Fibroblast of skin of scalp (primary cell): ENCODE measurements at regions not wholly inside any gene's neighbourhood (a gene's known extent, or its start where the extent isn't known, plus 50 kb on each side); places are given as distances from the start of the nearest gene placed in this dataset.
A peak's percentile ranks its signal among the peaks of the same experiment; 100 is the strongest.
"Not testable (repeated sequence)": the region's sequence is repeated elsewhere in the genome, so short reads cannot be mapped to it uniquely, and the experiment has no call there.

Experiments used
- DNase-seq: peaks from one replicate; pipeline ENCODE4 v3.0.0-alpha.2; 2013

GRCh38 chr16:51839727-51840462 is 688.8 kb upstream of the SALL1 start:
- no peak for DNase-seq

- DNase-seq = no peak
These were observed 683.7 kb upstream of the SALL1 start for GRCh38 chr16:51834794-51835193.

- no peak for DNase-seq
These were observed 683.1 kb upstream of the SALL1 start for GRCh38 chr16:51834133-51834532.

GRCh38 chr16:51831595-51832367 is 680.7 kb upstream of the SALL1 start:
- DNase-seq = no peak

GRCh38 chr16:51831034-51831433 is 680.0 kb upstream of the SALL1 start:
- not testable (repeated sequence) for DNase-seq

GRCh38 chr16:51825779-51826178 is 674.7 kb upstream of the SALL1 start:
- no peak for DNase-seq

- no peak for DNase-seq
These were observed 671.4 kb upstream of the SALL1 start for GRCh38 chr16:51822471-51822870.

- no peak for DNase-seq
These were observed 670.5 kb upstream of the SALL1 start for GRCh38 chr16:51821527-51821926.

GRCh38 chr16:51820176-51820575 is 669.1 kb upstream of the SALL1 start:
- no peak for DNase-seq

- peak; percentile 44 for DNase-seq
These were observed 667.4 kb upstream of the SALL1 start for GRCh38 chr16:51818342-51818944.

- DNase-seq = no peak
These were observed 665.9 kb upstream of the SALL1 start for GRCh38 chr16:51816929-51817328.

GRCh38 chr16:51815523-51815922 is 664.5 kb upstream of the SALL1 start:
- DNase-seq = no peak

- DNase-seq = no peak
These were observed 663.5 kb upstream of the SALL1 start for GRCh38 chr16:51814617-51815016.

- DNase-seq = no peak
These were observed 662.5 kb upstream of the SALL1 start for GRCh38 chr16:51813609-51814008.

- no peak for DNase-seq
These were observed 661.9 kb upstream of the SALL1 start for GRCh38 chr16:51812945-51813344.

- DNase-seq = no peak
These were observed 656.5 kb upstream of the SALL1 start for GRCh38 chr16:51807551-51807950.

GRCh38 chr16:51801635-51802034 is 650.6 kb upstream of the SALL1 start:
- DNase-seq = no peak

GRCh38 chr16:51797669-51798259 is 646.7 kb upstream of the SALL1 start:
- no peak for DNase-seq

- no peak for DNase-seq
These were observed 628.2 kb upstream of the SALL1 start for GRCh38 chr16:51779240-51779639.

GRCh38 chr16:51773071-51773890 is 622.2 kb upstream of the SALL1 start:
- DNase-seq = no peak

- DNase-seq = no peak
These were observed 615.7 kb upstream of the SALL1 start for GRCh38 chr16:51766739-51767138.

- no peak for DNase-seq
These were observed 612.1 kb upstream of the SALL1 start for GRCh38 chr16:51763072-51763661.
